NCI-H146 treated with DMSO at 0.1 percent for 48 hours (cell line): ENCODE measurements at regions not wholly inside any gene's neighbourhood (a gene's known extent, or its start where the extent isn't known, plus 50 kb on each side); places are given as distances from the start of the nearest gene placed in this dataset.
"Not testable (repeated sequence)": the region's sequence is repeated elsewhere in the genome, so short reads cannot be mapped to it uniquely, and the experiment has no call there.

Source experiments
- DNase-seq: peaks from one replicate; lab custom pipeline; 2025; ENCODE audit not compliant: unreplicated experiment; lab: John Stamatoyannopoulos, UW

DNA sequence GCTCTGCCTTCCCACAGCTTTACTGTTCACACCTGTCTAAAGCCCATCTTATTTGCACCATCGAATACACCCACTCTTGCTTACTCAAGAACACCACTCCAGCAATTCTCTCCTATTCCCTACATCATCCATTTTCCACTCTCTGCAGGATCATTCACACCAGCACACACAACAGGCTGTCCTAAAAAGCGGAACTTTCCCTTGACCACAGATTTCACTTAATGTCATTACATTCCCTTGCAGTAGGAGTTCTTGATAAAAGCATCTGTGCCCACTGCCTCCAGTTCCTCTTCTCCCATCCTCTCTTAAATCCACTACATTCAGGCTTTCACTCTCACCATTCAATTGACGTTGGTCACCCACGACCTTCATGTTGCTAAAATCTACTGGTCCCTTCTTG, 103.0 kb upstream of the PABPC3 start:
- not testable (repeated sequence) for DNase-seq

DNA sequence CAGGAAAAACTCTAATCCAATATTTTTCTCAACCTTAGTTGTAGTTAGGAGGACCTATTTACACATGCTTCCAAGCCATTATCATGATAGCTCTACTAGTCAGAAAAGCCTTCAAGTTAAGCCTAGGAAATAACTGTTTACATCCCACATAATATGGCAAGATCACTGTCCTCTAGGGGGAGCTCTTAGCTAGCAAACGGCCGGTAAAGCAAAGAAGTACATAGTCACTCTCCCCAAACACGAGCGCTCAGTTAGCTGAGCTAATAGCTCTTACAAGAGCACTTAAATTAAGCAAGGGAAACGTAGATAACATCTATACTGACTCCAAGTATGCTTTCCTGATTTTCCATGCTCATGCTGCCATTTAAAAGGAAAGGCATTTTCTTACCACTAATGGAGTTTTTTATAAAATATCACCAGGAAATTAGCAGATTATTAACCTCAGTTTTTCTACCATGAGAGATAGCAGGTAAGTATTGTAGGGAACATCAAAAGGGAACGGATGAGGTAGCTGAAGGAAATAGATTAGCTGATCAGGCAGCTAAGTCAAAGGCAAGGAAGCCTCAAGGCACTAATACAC, 100.6 kb upstream of the PABPC3 start:
- DNase-seq, result peak; percentile 47

DNA sequence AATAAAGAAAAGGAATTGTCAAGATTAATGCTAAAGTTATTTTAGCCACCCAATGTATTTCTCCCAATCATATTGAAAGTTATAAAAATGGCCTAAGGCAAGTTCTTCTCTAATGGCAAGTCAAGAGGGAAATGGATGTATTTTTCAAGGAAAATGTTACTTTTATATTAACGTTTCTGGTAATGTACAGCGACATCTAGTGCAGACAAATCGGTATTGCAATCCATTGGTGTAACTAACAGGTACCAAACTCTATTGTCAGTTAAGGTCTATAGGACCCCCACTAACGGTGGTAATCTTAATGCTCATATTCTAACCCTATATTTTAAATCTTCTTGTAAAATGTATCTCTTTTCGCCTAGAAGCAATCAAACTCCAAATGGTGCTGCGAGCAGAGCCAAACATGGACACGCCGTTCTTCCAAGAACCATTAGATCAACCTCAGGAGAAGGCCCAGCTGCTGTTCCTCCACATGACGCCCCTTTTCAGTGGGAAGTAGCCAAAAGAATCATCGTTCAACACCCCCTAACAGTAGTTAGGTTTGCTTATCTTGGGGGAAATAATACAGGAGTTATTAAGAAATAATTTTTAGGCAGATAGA, 98.5 kb upstream of the PABPC3 start:
- peak; percentile 30 for DNase-seq

DNA sequence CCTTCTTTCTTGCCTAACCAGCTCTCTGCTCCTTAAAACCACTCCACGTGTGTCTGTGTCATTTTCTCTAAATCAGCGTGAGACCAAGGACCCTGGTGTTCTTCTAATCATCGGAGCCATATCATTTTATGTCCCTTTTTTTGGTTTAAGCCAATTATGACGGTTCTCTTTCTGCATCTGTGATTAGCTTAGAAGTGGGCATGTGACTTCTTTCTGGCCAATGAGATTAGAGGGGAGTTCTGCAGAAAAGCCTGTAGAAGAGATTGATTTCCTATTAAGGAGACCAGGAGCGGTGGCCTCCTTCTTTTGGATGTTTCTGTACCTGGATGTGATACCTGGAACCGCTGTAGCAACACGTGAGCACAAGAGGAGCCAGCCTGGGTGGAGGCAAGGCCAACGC, 97.5 kb upstream of the PABPC3 start:
- no peak for DNase-seq

GRCh38 chr13:25001476-25002206, 94.3 kb upstream of the PABPC3 start:
- DNase-seq, result no peak

- not testable (repeated sequence) for DNase-seq
Observed at GRCh38 chr13:25002311-25002710, 93.6 kb upstream of the PABPC3 start.

DNA sequence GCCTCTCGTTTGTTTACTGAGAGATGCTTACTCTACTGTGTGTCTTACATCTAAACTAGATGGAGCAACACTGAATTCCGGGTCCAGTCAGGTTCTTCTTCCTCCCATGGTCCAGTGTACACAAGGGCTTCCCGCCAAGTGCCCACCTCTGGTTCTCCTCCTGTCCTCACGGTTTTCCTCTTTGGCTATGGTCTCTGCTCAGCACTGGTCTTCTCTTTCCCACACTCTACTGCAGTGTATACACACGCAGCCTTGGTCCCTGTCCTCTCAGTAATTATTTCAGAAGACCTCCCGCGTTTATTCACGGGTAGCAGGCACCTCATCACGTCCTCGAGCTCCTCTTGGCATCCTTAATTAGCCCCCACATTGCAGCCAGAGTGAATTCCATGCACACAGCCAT, 91.4 kb upstream of the PABPC3 start:
- DNase-seq, result not testable (repeated sequence)

- DNase-seq, result peak; percentile 7
Observed at GRCh38 chr13:25005050-25005497, 90.9 kb upstream of the PABPC3 start.

DNA sequence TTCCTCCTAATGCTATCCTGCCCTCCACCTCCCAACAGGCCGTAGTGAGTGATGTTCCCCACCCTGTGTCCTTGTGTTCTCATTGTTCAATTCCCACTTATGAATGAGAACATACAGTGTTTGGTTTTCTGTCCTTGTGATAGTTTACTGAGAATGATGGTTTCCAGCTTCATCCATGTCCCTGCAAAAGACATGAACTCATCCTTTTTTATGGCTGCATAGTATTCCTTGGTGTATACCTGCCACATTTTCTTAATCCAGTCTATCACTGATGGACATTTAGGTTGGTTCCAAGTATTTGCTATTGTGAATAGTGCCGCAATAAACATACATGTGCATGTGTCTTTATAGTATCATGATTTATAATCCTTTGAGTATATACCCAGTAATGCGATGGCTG, 88.5 kb upstream of the PABPC3 start:
- not testable (repeated sequence) for DNase-seq

DNA sequence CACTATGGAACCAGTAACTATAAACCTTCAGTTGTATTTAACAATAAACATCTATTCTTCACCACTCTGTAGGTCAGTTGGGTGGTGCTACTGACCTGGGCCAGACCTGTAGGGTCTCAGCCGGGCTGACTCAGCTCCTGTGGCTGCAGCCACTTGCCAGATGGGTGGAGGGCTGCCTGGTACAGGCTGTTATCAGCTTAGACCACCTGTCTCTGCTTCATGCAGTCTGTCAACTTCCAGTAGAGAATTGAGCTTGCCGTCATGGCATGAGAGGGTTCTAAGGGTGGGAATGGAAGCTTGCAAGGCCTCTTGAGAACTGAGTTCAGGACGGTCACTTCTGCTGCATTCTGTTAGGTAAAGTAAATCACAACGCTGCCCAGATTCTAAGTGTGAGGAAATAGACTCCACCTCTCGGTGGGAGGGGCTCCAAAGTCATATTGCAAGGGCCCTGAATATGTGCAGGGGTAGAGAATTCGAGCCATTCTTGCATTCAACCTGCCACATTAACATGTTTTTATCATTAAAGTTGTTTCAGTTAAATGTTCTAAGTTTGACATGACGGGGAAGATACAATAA, 81.5 kb upstream of the PABPC3 start:
- not testable (repeated sequence) for DNase-seq

GRCh38 chr13:25017176-25017575, 78.8 kb upstream of the PABPC3 start:
- not testable (repeated sequence) for DNase-seq

DNA sequence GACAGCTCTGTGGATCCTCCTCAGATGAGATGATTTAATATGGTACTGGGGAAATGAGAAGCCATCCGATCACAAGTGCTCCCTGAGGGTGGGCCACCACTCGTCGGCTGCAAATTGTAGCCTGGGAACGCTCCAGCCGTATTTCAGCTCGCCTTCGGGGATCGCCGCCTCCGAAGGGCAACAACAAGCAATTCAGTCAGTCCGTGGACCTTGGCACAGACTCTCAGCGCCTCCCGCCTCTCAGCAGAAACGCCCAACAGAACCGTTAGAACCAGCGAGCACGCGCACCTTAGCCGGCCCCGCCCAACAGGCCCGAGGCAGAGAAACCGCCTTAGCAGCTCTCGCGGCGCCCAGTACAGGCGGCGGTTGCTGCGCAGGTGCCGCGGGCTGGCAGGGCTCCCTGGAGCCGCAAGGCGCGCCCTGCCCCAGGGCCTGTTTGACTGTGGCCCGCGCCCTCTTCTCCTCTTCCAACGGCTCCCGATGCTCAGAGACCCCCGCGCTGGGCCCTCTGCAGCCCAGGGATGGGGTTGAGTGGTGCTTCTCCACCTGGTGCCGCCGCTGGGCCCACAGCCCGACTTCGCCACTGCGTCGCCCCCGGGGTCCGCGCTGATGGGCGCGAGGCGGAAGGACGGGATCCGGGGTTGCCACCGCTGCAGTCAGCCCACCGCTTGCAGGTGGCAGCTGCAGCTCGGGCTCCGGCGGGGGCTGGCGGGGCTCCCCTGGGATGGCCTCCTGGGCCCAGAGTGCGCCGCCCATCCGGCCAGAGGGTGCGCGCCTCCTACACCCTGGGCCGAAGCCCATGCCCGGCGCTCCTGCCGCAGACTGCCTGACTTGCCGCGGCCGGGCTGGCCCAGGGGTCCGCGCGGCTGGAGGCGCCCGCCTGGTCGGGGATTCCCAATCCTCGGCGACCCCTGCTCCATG, 77.9 kb upstream of the PABPC3 start:
- DNase-seq, result peak; percentile 50

- peak; percentile 15 for DNase-seq
Observed at GRCh38 chr13:25018729-25019115, 77.2 kb upstream of the PABPC3 start.

GRCh38 chr13:25019741-25020140, 76.2 kb upstream of the PABPC3 start:
- DNase-seq, result not testable (repeated sequence)

GRCh38 chr13:25024175-25024574, 71.8 kb upstream of the PABPC3 start:
- no peak for DNase-seq

- no peak for DNase-seq
Observed at GRCh38 chr13:25032160-25032559, 63.8 kb upstream of the PABPC3 start.

GRCh38 chr13:25034173-25034572, 61.8 kb upstream of the PABPC3 start:
- no peak for DNase-seq

- DNase-seq, result peak; percentile 43
Observed at GRCh38 chr13:25037057-25037813, 58.7 kb upstream of the PABPC3 start.

- DNase-seq, result no peak
Observed at GRCh38 chr13:25042151-25042865, 53.6 kb upstream of the PABPC3 start.

DNA sequence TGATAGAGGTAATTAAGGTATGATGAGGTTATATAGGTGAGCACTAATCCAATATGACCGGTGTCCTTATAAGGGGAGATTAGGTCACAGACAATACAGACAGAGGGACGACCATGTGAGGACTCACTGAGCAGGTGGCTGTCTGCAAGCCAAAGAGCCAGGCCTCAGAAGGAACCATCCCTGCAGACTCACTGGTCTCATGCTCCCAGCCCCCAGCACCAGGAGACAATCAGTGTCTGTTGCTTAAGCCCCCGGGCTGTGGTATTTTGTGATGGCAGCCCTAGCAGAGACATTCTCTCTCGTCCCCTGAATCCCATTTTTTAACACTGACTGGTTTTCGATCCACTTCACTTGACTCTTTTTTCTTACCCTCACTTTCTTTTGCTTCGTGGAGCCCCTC, 51.9 kb upstream of the PABPC3 start:
- DNase-seq, result no peak
